GM23338 (cell line): ENCODE measurements at regions not wholly inside any gene's neighbourhood (a gene's known extent, or its start where the extent isn't known, plus 50 kb on each side); places are given as distances from the start of the nearest gene placed in this dataset.

Source experiments
- ATAC-seq: fragments of 200-7000 bp; cut with Tn5 transposase; 3 replicates; pipeline ENCODE4 v1.9.1; 2020
- DNase-seq: peaks from one replicate; pipeline ENCODE4 v3.0.0-alpha.2; 2015; ENCODE audit warnings: low spot score
- H2AFZ ChIP-seq: fragments of 200-600 bp; sonication (generic); 2 replicates; pipeline ENCODE4 v1.8.0; 2016; ENCODE audit warnings: antibody characterized with exemption, mild to moderate bottlenecking, moderate library complexity
- H3F3A ChIP-seq: fragments of 200-600 bp; sonication (generic); replicated peaks from 2 replicates; pipeline ENCODE4 v1.8.0; 2017; ENCODE audit warnings: antibody characterized with exemption, mixed run types, low read depth
- H3K27ac ChIP-seq: fragments of 200-600 bp; sonication (generic); 2 replicates; pipeline ENCODE4 v1.6.1; 2016; ENCODE audit warnings: low read depth
- H3K27me3 ChIP-seq: fragments of 200-600 bp; sonication (generic); 2 replicates; pipeline ENCODE4 v1.8.0; 2016; ENCODE audit warnings: mild to moderate bottlenecking, mixed run types, moderate library complexity; ENCODE audit not compliant: insufficient read depth
- H3K36me3 ChIP-seq: fragments of 200-600 bp; sonication (generic); 2 replicates; pipeline ENCODE4 v1.8.0; 2016; ENCODE audit warnings: mild to moderate bottlenecking; ENCODE audit not compliant: insufficient read depth
- H3K4me1 ChIP-seq: fragments of 200-600 bp; sonication (generic); 2 replicates; pipeline ENCODE4 v1.8.0; 2016; ENCODE audit warnings: mild to moderate bottlenecking, moderate library complexity; ENCODE audit not compliant: insufficient read depth
- H3K4me2 ChIP-seq: fragments of 200-600 bp; sonication (generic); 2 replicates; pipeline ENCODE4 v1.7.1; 2017; ENCODE audit warnings: mixed run types
- H3K4me3 ChIP-seq: fragments of 200-600 bp; sonication (generic); 2 replicates; pipeline ENCODE4 v1.6.1; 2016; ENCODE audit warnings: mixed run types
- H3K79me2 ChIP-seq: fragments of 200-600 bp; sonication (generic); replicated peaks from 2 replicates; pipeline ENCODE4 v1.8.0; 2017; ENCODE audit warnings: mild to moderate bottlenecking; ENCODE audit not compliant: insufficient read depth
- H3K9me2 ChIP-seq: fragments of 200-600 bp; sonication (generic); 2 replicates; pipeline ENCODE4 v1.8.0; 2017; ENCODE audit not compliant: insufficient read depth
- H4K20me1 ChIP-seq: fragments of 200-600 bp; sonication (generic); replicated peaks from 2 replicates; pipeline ENCODE4 v1.8.0; 2017; ENCODE audit warnings: mild to moderate bottlenecking; ENCODE audit not compliant: insufficient read depth
- H3K27ac Mint-ChIP-seq: 2 replicates; pipeline ENCODE4 v1.8.0; 2020; ENCODE audit warnings: inconsistent platforms, mild to moderate bottlenecking, moderate library complexity, mixed read lengths
- H3K27me3 Mint-ChIP-seq: 3 replicates; pipeline ENCODE4 v1.8.0; 2022; ENCODE audit warnings: low read depth, mild to moderate bottlenecking, moderate library complexity, mixed read lengths, inconsistent platforms; ENCODE audit not compliant: insufficient read depth, poor library complexity
- H3K36me3 Mint-ChIP-seq: 3 replicates; pipeline ENCODE4 v1.8.0; 2021; ENCODE audit warnings: low read depth, mild to moderate bottlenecking, inconsistent platforms, moderate library complexity, mixed read lengths
- H3K4me1 Mint-ChIP-seq: 3 replicates; pipeline ENCODE4 v1.8.0; 2020; ENCODE audit warnings: mild to moderate bottlenecking, inconsistent platforms, mixed read lengths
- H3K4me3 Mint-ChIP-seq: 3 replicates; pipeline ENCODE4 v1.8.0; 2021; ENCODE audit warnings: moderate library complexity, mild to moderate bottlenecking, inconsistent platforms, mixed read lengths
- H3K9me3 Mint-ChIP-seq: 3 replicates; pipeline ENCODE4 v1.8.0; 2020; ENCODE audit warnings: moderate library complexity, mild to moderate bottlenecking, inconsistent platforms, mixed read lengths
- CREB1 ChIP-seq: fragments of 250-450 bp; sonication (Bioruptor Pico); IDR thresholded peaks from 2 replicates; pipeline ENCODE4 v1.5.0; 2020; ENCODE audit warnings: low read depth, mild to moderate bottlenecking, moderate library complexity
- NANOG ChIP-seq: IDR thresholded peaks from 2 replicates; pipeline ENCODE4 v1.6.1; 2016; ENCODE audit warnings: antibody characterized with exemption, borderline replicate concordance
- STAT1 ChIP-seq: IDR thresholded peaks from one replicate; pipeline ENCODE4 v1.6.1; 2016; ENCODE audit warnings: antibody characterized with exemption; ENCODE audit not compliant: unreplicated experiment
- ZNF114 ChIP-seq: fragments of 250-450 bp; sonication (Bioruptor Pico); IDR thresholded peaks from 2 replicates; pipeline ENCODE4 v1.5.0; 2020; ENCODE audit warnings: mild to moderate bottlenecking, moderate library complexity
- ZNF331 ChIP-seq: fragments of 250-450 bp; sonication (Bioruptor Pico); IDR thresholded peaks from 2 replicates; pipeline ENCODE4 v1.5.0; 2020; ENCODE audit warnings: low read depth, mild to moderate bottlenecking, moderate library complexity
- TF ChIP-seq, protein P1 (sequence below): IDR thresholded peaks from one replicate; pipeline ENCODE4 v1.6.1; 2018; ENCODE audit warnings: antibody characterized with exemption; ENCODE audit not compliant: unreplicated experiment
- TF ChIP-seq, protein P2 (sequence below), 2 experiments: fragments of 200-600 bp in 1 of 2; sonication (generic) in 1 of 2; conservative IDR thresholded peaks; 2 replicates each; pipeline versions ENCODE4 v1.5.1 to v1.6.1; 2016 to 2017; ENCODE audit warnings: antibody characterized with exemption in 2 of 2, low read depth in 2 of 2, mild to moderate bottlenecking in 2 of 2, moderate library complexity in 1 of 2

DNA sequence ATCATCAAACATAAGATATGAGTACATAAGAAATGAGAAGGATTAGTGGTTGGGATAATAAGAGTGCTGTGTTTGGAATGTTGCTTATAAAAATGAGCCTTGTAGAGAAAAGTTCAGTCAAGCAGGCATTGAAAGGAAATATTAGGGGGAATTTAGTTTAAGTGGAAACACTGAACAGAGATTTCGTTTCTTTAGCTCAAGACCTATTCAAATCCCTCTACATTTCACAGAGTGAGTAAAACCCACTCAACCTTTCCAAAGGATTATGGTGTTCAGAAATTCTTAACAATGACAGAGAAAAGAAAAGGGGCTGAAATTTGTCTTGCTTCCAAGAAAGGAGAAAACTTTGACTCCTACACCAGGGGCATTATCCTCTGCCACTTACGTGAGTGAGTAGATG is 1072.4 kb upstream of the LCORL start:
- no peak for ATAC-seq

DNA sequence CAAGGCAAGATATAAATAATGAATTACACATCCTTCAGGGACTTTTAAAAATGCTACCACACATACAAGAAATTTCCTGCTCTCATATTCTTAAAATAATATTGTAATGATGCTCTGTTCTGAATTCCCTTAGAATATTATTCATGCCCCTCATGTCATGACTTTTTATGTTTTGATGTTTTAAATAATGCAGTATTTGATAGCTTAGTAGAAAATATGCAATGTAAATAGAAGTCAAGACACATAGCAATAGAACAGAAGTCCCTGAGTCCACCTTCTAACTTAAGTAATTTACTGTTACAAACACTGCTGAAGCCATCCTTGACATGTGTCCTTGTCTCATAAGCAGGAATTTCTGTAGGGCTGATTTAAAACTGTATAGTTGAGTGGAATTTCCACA is 1071.2 kb upstream of the LCORL start:
- TF ChIP-seq NANOG (no peak), ZNF331 (CRISPR knock-in tag) (no peak)
- H3K27me3 Mint-ChIP-seq = no peaks in the 10 kb centered on the region
- ATAC-seq = no peak

More for the DNA sequence above, 1072.4 kb upstream of the LCORL start:
- H3K27ac Mint-ChIP-seq = no peak overlapping the region
- Histone ChIP-seq H3K4me2 (no peak overlapping the region), H3K4me1 (peaks cover 17% of the 10 kb centered on the region; the same call in 1 of the 2 replicates), H3K27me3 (no peaks in the 10 kb centered on the region), H3K27ac (no peak overlapping the region), H3K36me3 (no peaks in the 10 kb centered on the region), H3F3A (no peaks in the 10 kb centered on the region), H2AFZ (peak overlapping the region; percentile 3; the same call in 1 of the 2 replicates), H3K9me2 (peaks cover 10% of the 10 kb centered on the region; the same call in 1 of the 2 replicates), H3K4me3 (no peak overlapping the region), H3K79me2 (no peaks in the 10 kb centered on the region), H4K20me1 (no peaks in the 10 kb centered on the region)
- no peak for DNase-seq
- peaks cover 2% of the 10 kb centered on the region; the same call in 1 of the 3 replicates for H3K36me3 Mint-ChIP-seq
- no peaks in the 10 kb centered on the region for H3K9me3 Mint-ChIP-seq
- H3K27me3 Mint-ChIP-seq = no peaks in the 10 kb centered on the region
- H3K4me1 Mint-ChIP-seq = peaks cover 15% of the 10 kb centered on the region
- H3K4me3 Mint-ChIP-seq = no peak overlapping the region
- TF ChIP-seq CREB1 (CRISPR knock-in tag) = no peak

DNA sequence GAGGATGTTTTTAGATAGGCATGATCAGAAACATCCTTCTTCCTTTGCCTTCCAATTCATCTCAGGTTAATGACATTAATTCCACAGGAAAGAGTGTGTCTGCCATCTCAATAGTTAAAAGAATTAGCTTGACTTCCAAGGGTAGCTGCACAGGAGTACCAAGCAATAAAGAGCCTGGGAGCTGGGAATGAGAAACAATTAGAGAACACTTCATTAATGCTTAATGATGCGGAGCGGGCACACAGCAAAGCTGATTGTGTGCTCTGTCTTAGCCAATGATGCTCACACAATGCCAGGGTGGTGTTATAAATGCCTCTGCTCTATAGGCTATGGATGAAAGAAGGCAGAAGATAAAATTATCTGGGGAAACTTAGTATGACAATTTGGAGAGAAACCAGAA is 1052.5 kb upstream of the LCORL start:
- H4K20me1 ChIP-seq = no peaks in the 10 kb centered on the region
- no peaks in the 10 kb centered on the region for H3K79me2 ChIP-seq
- H3K9me2 ChIP-seq = no peaks in the 10 kb centered on the region; the same call in 1 of the 2 replicates
- Mint-ChIP-seq H3K36me3 (no peaks in the 10 kb centered on the region), H3K4me3 (no peak overlapping the region), H3K9me3 (peaks cover 2% of the 10 kb centered on the region; the same call in 1 of the 3 replicates), H3K27me3 (peaks cover 2% of the 10 kb centered on the region), H3K27ac (no peak overlapping the region), H3K4me1 (no peaks in the 10 kb centered on the region)
- H3K36me3 ChIP-seq = no peaks in the 10 kb centered on the region
- H3K4me1 ChIP-seq = no peaks in the 10 kb centered on the region
- no peak overlapping the region for H3K27ac ChIP-seq
- no peak for ATAC-seq
- DNase-seq = no peak
- no peak overlapping the region for H3K4me3 ChIP-seq
- H3K27me3 ChIP-seq = no peaks in the 10 kb centered on the region
- no peak overlapping the region for H3K4me2 ChIP-seq
- H3F3A ChIP-seq = no peaks in the 10 kb centered on the region
- no peak overlapping the region for H2AFZ ChIP-seq
- no peak for TF ChIP-seq STAT1
- TF ChIP-seq, protein P1, sequence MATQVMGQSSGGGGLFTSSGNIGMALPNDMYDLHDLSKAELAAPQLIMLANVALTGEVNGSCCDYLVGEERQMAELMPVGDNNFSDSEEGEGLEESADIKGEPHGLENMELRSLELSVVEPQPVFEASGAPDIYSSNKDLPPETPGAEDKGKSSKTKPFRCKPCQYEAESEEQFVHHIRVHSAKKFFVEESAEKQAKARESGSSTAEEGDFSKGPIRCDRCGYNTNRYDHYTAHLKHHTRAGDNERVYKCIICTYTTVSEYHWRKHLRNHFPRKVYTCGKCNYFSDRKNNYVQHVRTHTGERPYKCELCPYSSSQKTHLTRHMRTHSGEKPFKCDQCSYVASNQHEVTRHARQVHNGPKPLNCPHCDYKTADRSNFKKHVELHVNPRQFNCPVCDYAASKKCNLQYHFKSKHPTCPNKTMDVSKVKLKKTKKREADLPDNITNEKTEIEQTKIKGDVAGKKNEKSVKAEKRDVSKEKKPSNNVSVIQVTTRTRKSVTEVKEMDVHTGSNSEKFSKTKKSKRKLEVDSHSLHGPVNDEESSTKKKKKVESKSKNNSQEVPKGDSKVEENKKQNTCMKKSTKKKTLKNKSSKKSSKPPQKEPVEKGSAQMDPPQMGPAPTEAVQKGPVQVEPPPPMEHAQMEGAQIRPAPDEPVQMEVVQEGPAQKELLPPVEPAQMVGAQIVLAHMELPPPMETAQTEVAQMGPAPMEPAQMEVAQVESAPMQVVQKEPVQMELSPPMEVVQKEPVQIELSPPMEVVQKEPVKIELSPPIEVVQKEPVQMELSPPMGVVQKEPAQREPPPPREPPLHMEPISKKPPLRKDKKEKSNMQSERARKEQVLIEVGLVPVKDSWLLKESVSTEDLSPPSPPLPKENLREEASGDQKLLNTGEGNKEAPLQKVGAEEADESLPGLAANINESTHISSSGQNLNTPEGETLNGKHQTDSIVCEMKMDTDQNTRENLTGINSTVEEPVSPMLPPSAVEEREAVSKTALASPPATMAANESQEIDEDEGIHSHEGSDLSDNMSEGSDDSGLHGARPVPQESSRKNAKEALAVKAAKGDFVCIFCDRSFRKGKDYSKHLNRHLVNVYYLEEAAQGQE = no peak
- TF ChIP-seq ZNF114 (CRISPR knock-in tag) = no peak
- TF ChIP-seq, protein P2, sequence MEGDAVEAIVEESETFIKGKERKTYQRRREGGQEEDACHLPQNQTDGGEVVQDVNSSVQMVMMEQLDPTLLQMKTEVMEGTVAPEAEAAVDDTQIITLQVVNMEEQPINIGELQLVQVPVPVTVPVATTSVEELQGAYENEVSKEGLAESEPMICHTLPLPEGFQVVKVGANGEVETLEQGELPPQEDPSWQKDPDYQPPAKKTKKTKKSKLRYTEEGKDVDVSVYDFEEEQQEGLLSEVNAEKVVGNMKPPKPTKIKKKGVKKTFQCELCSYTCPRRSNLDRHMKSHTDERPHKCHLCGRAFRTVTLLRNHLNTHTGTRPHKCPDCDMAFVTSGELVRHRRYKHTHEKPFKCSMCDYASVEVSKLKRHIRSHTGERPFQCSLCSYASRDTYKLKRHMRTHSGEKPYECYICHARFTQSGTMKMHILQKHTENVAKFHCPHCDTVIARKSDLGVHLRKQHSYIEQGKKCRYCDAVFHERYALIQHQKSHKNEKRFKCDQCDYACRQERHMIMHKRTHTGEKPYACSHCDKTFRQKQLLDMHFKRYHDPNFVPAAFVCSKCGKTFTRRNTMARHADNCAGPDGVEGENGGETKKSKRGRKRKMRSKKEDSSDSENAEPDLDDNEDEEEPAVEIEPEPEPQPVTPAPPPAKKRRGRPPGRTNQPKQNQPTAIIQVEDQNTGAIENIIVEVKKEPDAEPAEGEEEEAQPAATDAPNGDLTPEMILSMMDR (conservative IDR thresholded peaks at IDR 0.05; ENCODE audit: low read depth in 2 of 2) = no peak

More for the DNA sequence above, 1071.2 kb upstream of the LCORL start:
- Histone ChIP-seq H3K36me3 (no peaks in the 10 kb centered on the region), H3F3A (no peaks in the 10 kb centered on the region), H3K9me2 (peaks cover 6% of the 10 kb centered on the region; the same call in 1 of the 2 replicates), H3K79me2 (no peaks in the 10 kb centered on the region), H4K20me1 (no peaks in the 10 kb centered on the region), H3K4me2 (no peak overlapping the region), H3K4me3 (no peak overlapping the region), H3K27ac (no peak overlapping the region), H2AFZ (no peak overlapping the region), H3K27me3 (no peaks in the 10 kb centered on the region), H3K4me1 (peaks cover 17% of the 10 kb centered on the region; the same call in 1 of the 2 replicates)
- Mint-ChIP-seq H3K27ac (no peak overlapping the region), H3K4me3 (no peak overlapping the region), H3K4me1 (peaks cover 15% of the 10 kb centered on the region), H3K9me3 (no peaks in the 10 kb centered on the region), H3K36me3 (peaks cover 3% of the 10 kb centered on the region; the same call in 1 of the 3 replicates)
- no peak for DNase-seq
